Keratinocyte (primary cell): ENCODE measurements at regions not wholly inside any gene's neighbourhood (a gene's known extent, or its start where the extent isn't known, plus 50 kb on each side); places are given as distances from the start of the nearest gene placed in this dataset.

Experiments
- DNase-seq: peaks from one replicate; pipeline ENCODE4 v3.0.0-alpha.2; 2011; ENCODE audit warnings: low read depth, missing footprints, low spot score
- FAIRE-seq: peaks from 2 replicates; lab custom pipeline; 2011; peaks lifted over from hg19 to GRCh38; lab: Jason Lieb, UNC
- H2AFZ ChIP-seq: 2 replicates; pipeline ENCODE4 v1.6.0; 2012; ENCODE audit warnings: low read length, control low read depth, inconsistent platforms; ENCODE audit not compliant: control insufficient read depth
- H3K27ac ChIP-seq: 2 replicates; pipeline ENCODE4 v1.5.1; 2011; ENCODE audit warnings: low read length; ENCODE audit not compliant: control insufficient read depth, insufficient read depth
- H3K27me3 ChIP-seq: 3 replicates; pipeline ENCODE4 v1.6.0; 2011; ENCODE audit warnings: low read length; ENCODE audit not compliant: control insufficient read depth, insufficient read depth; ENCODE audit errors: extremely low read depth
- H3K36me3 ChIP-seq, 2 experiments: 2 replicates in 1 of 2; 3 replicates in 1 of 2; pipeline ENCODE4 v1.5.1; 2011; ENCODE audit warnings: low read length in 2 of 2, mild to moderate bottlenecking in 1 of 2; ENCODE audit not compliant: control insufficient read depth in 2 of 2, insufficient read depth in 2 of 2; ENCODE audit errors: extremely low read depth in 1 of 2
- H3K4me1 ChIP-seq: 3 replicates; pipeline ENCODE4 v1.5.1; 2011; ENCODE audit warnings: low read length; ENCODE audit not compliant: control insufficient read depth, insufficient read depth; ENCODE audit errors: extremely low read depth
- H3K4me2 ChIP-seq: 3 replicates; pipeline ENCODE4 v1.6.0; 2011; ENCODE audit warnings: low read depth, low read length; ENCODE audit not compliant: control insufficient read depth, insufficient read depth; ENCODE audit errors: extremely low read depth
- H3K4me3 ChIP-seq, 3 experiments: fragments of 200-600 bp in 1 of 3; sonication (generic) in 1 of 3; 2 replicates in 2 of 3; 3 replicates in 1 of 3; pipeline ENCODE4 v1.5.1; 2011 to 2016; ENCODE audit warnings: low read length in 3 of 3, mild to moderate bottlenecking in 3 of 3, control low read depth in 2 of 3, inconsistent platforms in 1 of 3, low read depth in 1 of 3, mixed read lengths in 1 of 3, mixed run types in 1 of 3, moderate library complexity in 1 of 3; ENCODE audit not compliant: control insufficient read depth in 2 of 3, insufficient read depth in 2 of 3; ENCODE audit errors: extremely low read depth in 1 of 3
- H3K79me2 ChIP-seq: 2 replicates; pipeline ENCODE4 v1.6.0; 2012; ENCODE audit warnings: low read length; ENCODE audit not compliant: control insufficient read depth, insufficient read depth
- H3K9ac ChIP-seq: 3 replicates; pipeline ENCODE4 v1.6.0; 2011; ENCODE audit warnings: low read length; ENCODE audit not compliant: control insufficient read depth, insufficient read depth; ENCODE audit errors: extremely low read depth
- H3K9me1 ChIP-seq: 3 replicates; pipeline ENCODE4 v1.6.0; 2011; ENCODE audit warnings: low read length; ENCODE audit not compliant: control insufficient read depth, insufficient read depth; ENCODE audit errors: extremely low read depth
- H3K9me3 ChIP-seq: 2 replicates; pipeline ENCODE4 v1.5.1; 2012; ENCODE audit warnings: low read depth, low read length; ENCODE audit not compliant: control insufficient read depth
- H4K20me1 ChIP-seq: 3 replicates; pipeline ENCODE4 v1.6.0; 2011; ENCODE audit warnings: low read length; ENCODE audit not compliant: control insufficient read depth, insufficient read depth; ENCODE audit errors: extremely low read depth
- EZH2 ChIP-seq: IDR thresholded peaks from one replicate; pipeline ENCODE4 v1.6.1; 2012; ENCODE audit warnings: inconsistent platforms, mild to moderate bottlenecking, low read length, moderate library complexity
- dilution Hi-C: fragments of 300-500 bp; cut with MboI; formaldehyde crosslinking; loops from one replicate; pipeline ENCODE4 v1.7.0; 2020; ENCODE audit warnings: low sequenced_read_pairs; ENCODE audit not compliant: extremely low pct_ligation_motif_present
- TF ChIP-seq, protein P1 (sequence below), 3 experiments: IDR thresholded peaks in 1 of 3; conservative IDR thresholded peaks in 1 of 3; optimal IDR thresholded peaks in 1 of 3; 2 replicates in 2 of 3; 3 replicates in 1 of 3; pipeline versions ENCODE3 to v1.5.1; 2011; ENCODE audit warnings: low read length in 3 of 3, mild to moderate bottlenecking in 3 of 3, moderate library complexity in 2 of 3, control low read depth in 1 of 3, inconsistent platforms in 1 of 3; ENCODE audit not compliant: insufficient read depth in 2 of 3; ENCODE audit errors: extremely low read depth in 1 of 3

DNA sequence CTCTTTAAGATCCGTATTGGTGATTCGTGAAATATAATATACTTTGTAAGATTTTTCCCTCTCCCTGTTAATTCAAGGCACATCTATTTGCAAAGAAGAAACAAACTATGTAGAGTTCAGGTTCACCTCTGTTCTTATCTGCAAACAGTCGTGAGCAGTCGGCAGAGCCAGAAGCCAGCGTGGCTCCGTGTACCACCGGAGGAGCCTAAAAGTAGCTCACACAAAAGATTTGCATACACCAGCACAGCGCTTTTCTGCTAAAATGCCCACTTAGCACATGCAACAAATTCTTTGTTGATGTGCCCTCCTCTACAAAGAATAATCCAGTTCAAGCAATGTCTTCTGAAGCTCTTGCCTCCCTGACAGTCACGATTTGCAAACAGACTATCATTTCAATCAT, 416.0 kb upstream of the TENM3 start:
- H3K27ac ChIP-seq, result no peak overlapping the region
- no peaks in the 10 kb centered on the region for H3K36me3 ChIP-seq
- H3K27me3 ChIP-seq, result no peaks in the 10 kb centered on the region
- H3K79me2 ChIP-seq, result no peaks in the 10 kb centered on the region
- dilution Hi-C loops, result no loop called here
- no peak overlapping the region for H3K4me2 ChIP-seq
- TF ChIP-seq EZH2, result no peak
- TF ChIP-seq, protein P1, sequence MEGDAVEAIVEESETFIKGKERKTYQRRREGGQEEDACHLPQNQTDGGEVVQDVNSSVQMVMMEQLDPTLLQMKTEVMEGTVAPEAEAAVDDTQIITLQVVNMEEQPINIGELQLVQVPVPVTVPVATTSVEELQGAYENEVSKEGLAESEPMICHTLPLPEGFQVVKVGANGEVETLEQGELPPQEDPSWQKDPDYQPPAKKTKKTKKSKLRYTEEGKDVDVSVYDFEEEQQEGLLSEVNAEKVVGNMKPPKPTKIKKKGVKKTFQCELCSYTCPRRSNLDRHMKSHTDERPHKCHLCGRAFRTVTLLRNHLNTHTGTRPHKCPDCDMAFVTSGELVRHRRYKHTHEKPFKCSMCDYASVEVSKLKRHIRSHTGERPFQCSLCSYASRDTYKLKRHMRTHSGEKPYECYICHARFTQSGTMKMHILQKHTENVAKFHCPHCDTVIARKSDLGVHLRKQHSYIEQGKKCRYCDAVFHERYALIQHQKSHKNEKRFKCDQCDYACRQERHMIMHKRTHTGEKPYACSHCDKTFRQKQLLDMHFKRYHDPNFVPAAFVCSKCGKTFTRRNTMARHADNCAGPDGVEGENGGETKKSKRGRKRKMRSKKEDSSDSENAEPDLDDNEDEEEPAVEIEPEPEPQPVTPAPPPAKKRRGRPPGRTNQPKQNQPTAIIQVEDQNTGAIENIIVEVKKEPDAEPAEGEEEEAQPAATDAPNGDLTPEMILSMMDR (optimal IDR thresholded peaks at IDR 0.05 in 1 of 3, IDR thresholded peaks at IDR 0.05 in 1 of 3, conservative IDR thresholded peaks at IDR 0.05 in 1 of 3; ENCODE audit: extremely low read depth in 1 of 3, insufficient read depth in 2 of 3, low read length in 3 of 3), result no peak
- FAIRE-seq (no peak), DNase-seq (no peak)
- H3K9ac ChIP-seq, result no peak overlapping the region
- no peak overlapping the region for H3K4me3 ChIP-seq
- no peak overlapping the region for H2AFZ ChIP-seq
- no peaks in the 10 kb centered on the region for H4K20me1 ChIP-seq
- H3K9me1 ChIP-seq, result no peaks in the 10 kb centered on the region
- no peaks in the 10 kb centered on the region for H3K9me3 ChIP-seq
- H3K4me1 ChIP-seq, result peaks cover under 1% of the 10 kb centered on the region

DNA sequence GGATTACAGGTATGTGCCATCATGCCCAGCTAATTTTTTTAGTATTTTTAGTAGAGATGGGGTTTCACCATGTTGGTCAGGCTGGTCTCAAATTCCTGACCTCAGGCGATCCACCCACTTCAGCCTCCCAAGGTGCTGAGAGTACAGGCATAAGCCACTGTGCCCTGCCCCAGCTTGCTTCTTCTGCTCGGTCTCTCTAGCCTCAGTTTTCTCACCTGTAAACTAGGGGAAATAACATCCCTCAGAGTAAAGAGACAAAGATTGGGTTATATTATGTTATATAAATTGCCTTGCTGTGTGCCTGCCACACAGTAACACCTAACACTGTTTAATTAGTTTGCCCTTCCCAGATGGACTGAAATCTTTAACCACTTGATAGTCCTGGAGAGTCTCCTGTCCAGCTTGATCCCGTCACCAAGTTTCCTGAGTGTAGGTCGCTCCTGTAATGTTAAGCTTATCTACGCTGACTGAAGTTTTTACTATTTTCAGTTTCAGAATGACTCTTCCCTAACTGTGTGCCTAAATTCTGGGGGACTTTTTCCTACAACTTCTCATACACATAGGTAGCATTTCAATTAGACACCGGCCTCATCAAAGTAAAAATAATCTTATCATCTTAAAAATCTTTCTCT, 412.7 kb upstream of the TENM3 start:
- Histone ChIP-seq H3K4me2 (no peak overlapping the region), H3K27me3 (no peaks in the 10 kb centered on the region), H3K27ac (no peak overlapping the region), H3K9ac (no peak overlapping the region), H3K4me3 (no peak overlapping the region), H2AFZ (no peak overlapping the region), H3K4me1 (peaks cover 3% of the 10 kb centered on the region), H3K9me1 (no peaks in the 10 kb centered on the region), H3K79me2 (no peaks in the 10 kb centered on the region), H4K20me1 (no peaks in the 10 kb centered on the region), H3K9me3 (no peaks in the 10 kb centered on the region), H3K36me3 (no peaks in the 10 kb centered on the region)
- FAIRE-seq, result no peak
- dilution Hi-C loops, result no loop called here
- no peak for TF ChIP-seq EZH2
- TF ChIP-seq, protein P1 (optimal IDR thresholded peaks at IDR 0.05 in 1 of 3, IDR thresholded peaks at IDR 0.05 in 1 of 3, conservative IDR thresholded peaks at IDR 0.05 in 1 of 3; ENCODE audit: extremely low read depth in 1 of 3, insufficient read depth in 2 of 3, low read length in 3 of 3), result no peak
- DNase-seq, result no peak
